Astrocyte of the cerebellum (primary cell): ENCODE measurements at regions not wholly inside any gene's neighbourhood (a gene's known extent, or its start where the extent isn't known, plus 50 kb on each side); places are given as distances from the start of the nearest gene placed in this dataset.
"Not testable (repeated sequence)": the region's sequence is repeated elsewhere in the genome, so short reads cannot be mapped to it uniquely, and the experiment has no call there.

Experiments used
- DNase-seq: peaks from one replicate; pipeline ENCODE4 v3.0.0-alpha.2; 2011; ENCODE audit warnings: low read depth
- H3K4me3 ChIP-seq: 2 replicates; pipeline ENCODE4 v1.5.1; 2011; ENCODE audit warnings: mild to moderate bottlenecking, low read depth, low read length, moderate library complexity
- in situ Hi-C: cut with HindIII; loops from 2 replicates; pipeline ENCODE4 v1.10.0; 2017; ENCODE audit warnings: low sequenced_read_pairs
- TF ChIP-seq, protein P1 (sequence below): IDR thresholded peaks from 2 replicates; pipeline ENCODE4 v1.5.1; 2012; ENCODE audit warnings: low read length, low read depth, moderate library complexity, mild to moderate bottlenecking; ENCODE audit errors: missing control alignments

DNA sequence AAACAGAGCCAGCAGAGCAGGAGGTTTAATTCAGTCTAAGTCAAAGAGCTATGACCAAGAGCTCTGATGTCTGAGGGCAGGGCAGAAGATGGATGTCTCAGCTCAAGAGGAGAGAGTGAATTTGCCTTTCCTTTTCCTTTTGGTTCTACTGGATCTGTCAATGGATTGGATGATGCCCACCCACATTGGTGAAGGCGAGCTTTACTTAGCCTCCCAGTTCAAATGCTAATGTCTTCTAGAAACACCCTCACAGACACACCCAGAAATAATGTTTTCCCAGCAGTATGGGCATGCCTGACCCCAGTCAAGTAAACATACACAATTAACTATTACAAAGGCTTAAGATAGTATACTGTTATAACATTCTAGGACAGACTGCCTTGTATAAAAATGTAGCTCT is 236.3 kb upstream of the NRXN1 start:
- no peak for DNase-seq
- no peak overlapping the region for H3K4me3 ChIP-seq
- TF ChIP-seq, protein P1, sequence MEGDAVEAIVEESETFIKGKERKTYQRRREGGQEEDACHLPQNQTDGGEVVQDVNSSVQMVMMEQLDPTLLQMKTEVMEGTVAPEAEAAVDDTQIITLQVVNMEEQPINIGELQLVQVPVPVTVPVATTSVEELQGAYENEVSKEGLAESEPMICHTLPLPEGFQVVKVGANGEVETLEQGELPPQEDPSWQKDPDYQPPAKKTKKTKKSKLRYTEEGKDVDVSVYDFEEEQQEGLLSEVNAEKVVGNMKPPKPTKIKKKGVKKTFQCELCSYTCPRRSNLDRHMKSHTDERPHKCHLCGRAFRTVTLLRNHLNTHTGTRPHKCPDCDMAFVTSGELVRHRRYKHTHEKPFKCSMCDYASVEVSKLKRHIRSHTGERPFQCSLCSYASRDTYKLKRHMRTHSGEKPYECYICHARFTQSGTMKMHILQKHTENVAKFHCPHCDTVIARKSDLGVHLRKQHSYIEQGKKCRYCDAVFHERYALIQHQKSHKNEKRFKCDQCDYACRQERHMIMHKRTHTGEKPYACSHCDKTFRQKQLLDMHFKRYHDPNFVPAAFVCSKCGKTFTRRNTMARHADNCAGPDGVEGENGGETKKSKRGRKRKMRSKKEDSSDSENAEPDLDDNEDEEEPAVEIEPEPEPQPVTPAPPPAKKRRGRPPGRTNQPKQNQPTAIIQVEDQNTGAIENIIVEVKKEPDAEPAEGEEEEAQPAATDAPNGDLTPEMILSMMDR: no peak
- in situ Hi-C loops: no loop called here

DNA sequence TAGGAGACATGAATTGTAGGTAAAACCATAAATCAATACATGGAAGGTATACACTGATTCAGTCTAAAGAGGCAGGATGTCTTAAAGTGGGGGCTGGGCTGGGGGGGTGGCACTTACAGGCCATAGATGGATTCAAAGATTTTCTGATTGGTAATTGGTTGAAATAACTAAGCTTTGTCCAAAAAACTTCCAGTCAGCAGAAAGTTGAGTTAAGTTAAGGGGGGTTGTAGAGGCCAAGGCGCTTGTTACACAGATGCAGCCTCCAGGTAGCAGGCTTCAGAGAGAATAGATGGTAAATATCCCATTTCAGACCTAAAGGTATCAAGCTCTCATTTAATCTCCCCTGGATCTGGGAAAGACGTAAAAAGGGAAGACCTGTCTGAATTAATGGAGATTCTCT is 233.6 kb upstream of the NRXN1 start:
- DNase-seq: no peak
- H3K4me3 ChIP-seq: no peak overlapping the region
- TF ChIP-seq, protein P1: no peak
- in situ Hi-C loops: no loop called here

DNA sequence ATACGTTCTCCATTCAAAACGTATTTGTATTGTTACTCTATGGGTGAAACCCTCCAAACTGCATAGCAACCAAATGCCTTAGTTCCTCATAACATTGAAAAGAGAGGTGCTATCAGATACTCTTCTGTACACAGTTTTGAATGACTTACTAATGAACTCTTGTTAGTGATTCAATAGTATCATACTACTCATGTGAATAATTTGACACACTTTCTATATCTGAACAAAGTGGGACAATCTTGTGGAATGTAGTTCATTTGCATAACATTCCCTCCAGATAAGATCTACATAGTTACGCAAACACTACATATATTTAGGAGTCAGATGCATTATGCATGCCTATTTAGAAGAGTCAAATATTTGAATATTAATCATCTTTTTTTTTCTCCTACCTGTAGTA is 232.0 kb upstream of the NRXN1 start:
- in situ Hi-C loops: no loop called here
- H3K4me3 ChIP-seq: no peak overlapping the region
- TF ChIP-seq, protein P1: no peak
- DNase-seq: no peak

DNA sequence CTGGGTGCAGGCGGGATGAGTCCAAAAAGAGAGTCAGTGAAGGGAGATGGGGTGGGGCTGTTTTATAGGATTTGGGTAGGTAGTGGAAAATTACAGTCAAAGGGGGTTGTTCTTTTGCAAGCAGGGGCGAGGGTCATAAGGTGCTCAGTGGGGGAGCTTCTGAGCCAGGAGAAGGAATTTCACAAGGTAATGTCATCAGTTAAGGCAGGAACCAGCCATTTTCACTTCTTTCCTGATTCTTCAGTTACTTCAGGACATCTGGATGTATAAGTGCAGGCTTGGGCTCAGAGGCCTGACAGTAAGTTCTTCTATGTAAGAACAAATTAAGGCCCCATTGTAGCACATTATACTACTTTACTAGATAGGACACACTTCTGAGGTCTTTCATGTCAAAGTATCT is 231.2 kb upstream of the NRXN1 start:
- in situ Hi-C loops, H3K4me3 ChIP-seq, DNase-seq: not testable (repeated sequence)

DNA sequence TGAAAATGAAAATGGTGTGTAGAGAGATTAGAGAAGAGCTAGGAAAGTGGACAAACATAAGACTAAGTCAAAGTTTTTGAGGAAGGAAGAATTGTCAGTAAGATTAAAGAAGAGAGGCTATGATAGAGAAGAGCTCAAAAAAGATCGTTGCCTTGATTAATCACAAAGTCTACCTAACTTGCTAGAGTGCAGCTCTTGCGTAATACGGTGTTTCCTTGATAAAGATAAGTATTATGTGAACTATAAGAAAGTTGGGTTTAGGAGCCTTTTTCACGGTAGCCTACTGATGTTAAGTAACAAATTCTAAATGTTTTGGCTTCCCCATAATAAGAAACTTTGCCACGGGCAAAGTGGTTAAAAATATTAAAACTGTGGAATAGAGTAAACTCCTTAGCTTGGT is 226.4 kb upstream of the NRXN1 start:
- in situ Hi-C loops: no loop called here
- DNase-seq: no peak
- no peak overlapping the region for H3K4me3 ChIP-seq
- TF ChIP-seq, protein P1: no peak

DNA sequence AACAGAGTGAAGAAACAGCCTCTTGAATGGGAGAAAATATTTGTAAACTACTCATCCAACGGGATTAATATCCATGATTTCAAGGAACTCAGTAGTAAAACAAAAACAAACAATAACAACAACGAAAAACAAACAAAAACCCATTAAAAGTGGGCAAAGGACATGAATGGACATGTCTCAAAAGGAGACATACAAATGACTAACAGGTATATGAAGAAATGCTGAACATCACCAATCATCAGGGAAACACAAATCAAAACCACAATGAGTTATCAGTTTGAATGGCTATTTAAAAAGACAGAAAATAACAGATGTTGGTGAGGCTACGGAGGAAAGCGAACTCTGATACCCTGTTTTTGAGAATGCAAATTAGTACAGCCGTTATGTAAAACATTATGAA is 224.8 kb upstream of the NRXN1 start:
- in situ Hi-C loops: no loop called here
- TF ChIP-seq, protein P1: no peak
- H3K4me3 ChIP-seq: no peak overlapping the region
- DNase-seq: no peak

DNA sequence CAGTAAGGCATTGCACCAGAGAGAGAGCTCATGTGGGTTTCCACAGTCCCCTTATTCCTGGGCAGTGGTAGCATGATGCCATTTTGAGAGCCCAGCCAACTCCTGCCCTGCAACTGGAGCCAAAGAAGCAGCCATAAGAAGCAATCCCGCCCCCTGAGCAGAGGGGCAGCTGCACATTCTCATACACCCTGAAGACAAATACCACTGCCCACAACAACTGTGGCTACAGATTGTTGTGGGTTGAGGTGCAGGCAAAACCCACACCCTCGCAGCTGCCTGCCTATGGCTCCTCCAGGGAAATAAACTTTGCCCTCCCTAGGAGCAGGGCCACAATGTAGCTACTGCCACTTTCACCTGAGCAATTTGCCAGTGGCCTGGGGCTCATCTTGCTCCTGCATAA is 219.4 kb upstream of the NRXN1 start:
- in situ Hi-C loops: no loop called here
- DNase-seq: no peak
- H3K4me3 ChIP-seq: no peak overlapping the region
- TF ChIP-seq, protein P1: no peak
